Activated CD8-positive, alpha-beta memory T cell treated with anti-CD3 and anti-CD28 coated beads, Interleukin-2, amount 50 U/mL, for 4 hours (primary cell): ENCODE measurements at regions not wholly inside any gene's neighbourhood (a gene's known extent, or its start where the extent isn't known, plus 50 kb on each side); places are given as distances from the start of the nearest gene placed in this dataset.

Experiments
- DNase-seq: peaks from one replicate; pipeline ENCODE4 v3.0.0-alpha.2; 2020

DNA sequence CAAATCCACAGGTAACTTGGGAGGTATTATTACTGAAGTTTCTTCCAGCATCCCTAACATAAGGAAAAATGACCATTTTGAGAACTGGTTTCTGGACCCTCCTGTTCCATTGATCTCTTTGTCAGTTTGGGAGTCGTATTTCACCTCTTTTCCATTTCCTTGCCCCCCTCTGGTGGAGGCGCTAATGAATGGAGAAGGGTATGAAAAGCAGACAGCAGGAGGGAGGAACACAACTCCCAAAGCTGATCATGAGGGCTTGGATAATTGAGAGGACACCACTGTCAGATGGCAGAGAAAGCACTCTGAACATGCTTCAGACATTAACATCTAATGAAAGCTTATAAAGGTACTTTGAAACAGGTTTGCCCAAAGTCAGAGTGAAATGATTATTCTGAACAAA, 56.6 kb upstream of the TLK1 start:
- DNase-seq: no peak

DNA sequence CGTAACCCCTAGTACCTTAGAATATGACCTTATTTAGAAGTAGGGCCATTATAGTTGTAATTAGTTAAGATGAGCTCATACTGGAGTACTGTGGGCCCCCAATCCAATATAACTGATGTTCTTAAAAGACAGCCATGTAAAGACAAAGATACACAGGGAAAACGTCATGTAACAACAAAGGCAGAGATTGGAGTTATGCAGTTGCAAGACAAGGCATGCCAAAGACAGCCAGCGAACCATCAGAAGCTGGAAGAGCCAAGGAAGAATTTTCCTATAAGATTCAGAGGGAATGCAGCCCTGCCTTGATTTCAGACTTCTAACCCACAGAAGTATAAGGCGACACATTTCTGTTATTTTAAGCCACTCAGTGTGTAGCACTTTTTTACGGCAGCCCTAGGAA, 55.9 kb upstream of the TLK1 start:
- no peak for DNase-seq

DNA sequence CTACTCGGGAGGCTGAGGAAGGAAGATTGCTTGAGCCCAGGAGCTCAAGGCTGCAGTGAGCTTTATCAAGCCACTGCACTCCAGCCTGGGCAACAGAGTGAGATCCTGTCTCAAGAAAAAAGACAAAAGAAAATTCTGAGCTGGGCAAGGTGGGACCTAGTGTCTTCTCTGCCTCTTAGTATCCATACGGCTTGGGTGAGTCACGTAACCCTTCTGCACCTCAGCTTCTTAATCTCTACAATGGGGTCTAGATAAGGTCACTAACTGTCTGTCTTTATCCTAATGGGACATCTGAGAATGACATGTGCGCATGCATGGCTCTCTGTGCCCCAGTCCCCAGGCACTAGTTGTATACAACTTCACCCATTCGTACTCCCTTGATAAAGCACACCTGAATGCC, 53.4 kb upstream of the TLK1 start:
- no peak for DNase-seq

DNA sequence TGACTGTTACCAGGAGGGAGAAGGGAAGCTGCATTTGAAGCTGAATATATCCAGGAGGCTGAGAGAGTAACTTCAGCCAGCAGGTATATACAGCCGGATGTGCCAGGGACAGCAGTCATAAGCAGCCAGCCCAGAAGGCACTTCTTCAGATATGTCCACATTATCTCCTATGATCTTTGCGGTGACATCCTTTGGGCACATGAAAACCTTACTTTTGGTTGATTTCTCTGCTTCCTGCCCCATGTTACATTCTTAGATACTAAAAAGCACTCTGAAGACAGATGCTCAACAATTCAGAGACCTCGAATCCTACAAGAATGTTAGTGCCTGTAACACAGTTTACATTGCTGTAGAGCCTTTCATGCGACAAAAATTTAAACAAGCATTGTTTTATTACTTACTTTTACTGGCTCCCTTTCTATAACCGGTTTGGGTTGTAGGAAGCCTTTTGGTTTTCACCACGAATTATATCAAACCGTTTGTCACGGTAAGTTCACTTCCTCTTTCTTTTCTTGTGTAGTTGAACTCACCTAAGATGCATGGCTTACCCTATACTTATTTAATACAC, 50.3 kb upstream of the TLK1 start:
- DNase-seq: peak; percentile 15
